Fibroblast of lung (primary cell): ENCODE measurements at regions not wholly inside any gene's neighbourhood (a gene's known extent, or its start where the extent isn't known, plus 50 kb on each side); places are given as distances from the start of the nearest gene placed in this dataset.
"Not testable (repeated sequence)": the region's sequence is repeated elsewhere in the genome, so short reads cannot be mapped to it uniquely, and the experiment has no call there.

Source experiments
- DNase-seq, 2 donors: peaks; one replicate each; pipeline versions ENCODE4 v3.0.0 to v3.0.0-alpha.2; 2010; ENCODE audit warnings: low read depth in 2 of 2
- H2AFZ ChIP-seq: 2 replicates; pipeline ENCODE4 v1.5.1; 2012; ENCODE audit warnings: low read length, control low read depth, inconsistent platforms
- H3K27ac ChIP-seq: 2 replicates; pipeline ENCODE4 v1.5.1; 2011; ENCODE audit warnings: low read length, control low read depth; ENCODE audit not compliant: insufficient read depth
- H3K27me3 ChIP-seq: 2 replicates; pipeline ENCODE4 v1.5.1; 2011; ENCODE audit warnings: mild to moderate bottlenecking, low read length; ENCODE audit not compliant: control insufficient read depth, insufficient read depth
- H3K36me3 ChIP-seq: 2 replicates; pipeline ENCODE4 v1.5.1; 2011; ENCODE audit warnings: low read length; ENCODE audit not compliant: control insufficient read depth, insufficient read depth
- H3K4me1 ChIP-seq: 2 replicates; pipeline ENCODE4 v1.5.1; 2011; ENCODE audit warnings: low read length; ENCODE audit not compliant: control insufficient read depth, insufficient read depth; ENCODE audit errors: extremely low read depth
- H3K4me2 ChIP-seq: 2 replicates; pipeline ENCODE4 v1.5.1; 2011; ENCODE audit warnings: low read length, control low read depth; ENCODE audit not compliant: insufficient read depth; ENCODE audit errors: extremely low read depth
- H3K4me3 ChIP-seq, 4 experiments: fragments of 200-600 bp in 1 of 4; sonication (generic) in 1 of 4; replicated peaks in 1 of 4; 2 replicates each; pipeline ENCODE4 v1.5.1; 2011 to 2016; ENCODE audit warnings: low read length in 4 of 4, low read depth in 3 of 4, mild to moderate bottlenecking in 3 of 4, control low read depth in 2 of 4, inconsistent platforms in 1 of 4, mixed read lengths in 1 of 4; ENCODE audit not compliant: insufficient read depth in 1 of 4; ENCODE audit errors: control extremely low read depth in 1 of 4
- H3K79me2 ChIP-seq: 2 replicates; pipeline ENCODE4 v1.5.1; 2012; ENCODE audit warnings: mild to moderate bottlenecking, low read length, inconsistent platforms; ENCODE audit not compliant: control insufficient read depth, insufficient read depth
- H3K9ac ChIP-seq: 2 replicates; pipeline ENCODE4 v1.5.1; 2011; ENCODE audit warnings: mild to moderate bottlenecking, low read length, control low read depth; ENCODE audit not compliant: insufficient read depth
- H3K9me3 ChIP-seq: 2 replicates; pipeline ENCODE4 v1.5.1; 2012; ENCODE audit warnings: low read depth, low read length; ENCODE audit not compliant: control insufficient read depth, insufficient read depth
- H4K20me1 ChIP-seq: 2 replicates; pipeline ENCODE4 v1.5.1; 2011; ENCODE audit warnings: low read length; ENCODE audit not compliant: control insufficient read depth, insufficient read depth; ENCODE audit errors: extremely low read depth

DNA sequence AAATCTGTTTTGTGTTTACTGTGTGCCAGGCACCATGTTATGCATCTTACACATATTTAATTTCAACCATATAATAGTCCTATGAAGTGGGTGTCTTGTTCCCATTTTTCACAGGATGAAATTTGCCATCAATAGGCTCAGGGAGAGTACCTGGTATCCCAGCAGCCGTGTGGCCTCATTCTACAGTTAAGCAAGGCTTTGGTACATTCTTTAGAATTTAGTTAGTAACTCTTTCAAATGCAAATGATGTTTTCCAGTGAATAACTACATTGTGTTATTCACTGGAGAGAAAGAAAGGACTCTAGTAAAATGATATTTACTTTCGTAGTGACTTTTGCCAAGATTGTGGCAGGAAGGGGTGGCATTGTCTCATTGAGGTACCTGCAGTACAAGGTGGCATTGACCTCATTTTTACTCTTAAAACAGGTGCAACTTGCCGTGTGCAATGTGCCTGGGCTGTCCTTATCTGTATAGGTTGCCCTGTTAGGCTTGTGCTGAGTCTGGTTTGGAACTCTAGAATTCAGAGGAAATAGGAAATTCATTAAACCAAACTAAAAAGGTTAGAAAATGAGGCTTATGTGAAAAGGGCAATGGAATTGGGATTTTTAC is 117.4 kb upstream of the NBPF8 start:
- not testable (repeated sequence) for H3K79me2 ChIP-seq, H2AFZ ChIP-seq, H3K4me2 ChIP-seq, H3K27ac ChIP-seq, H3K9me3 ChIP-seq, H4K20me1 ChIP-seq, H3K4me3 ChIP-seq, H3K36me3 ChIP-seq, DNase-seq, H3K27me3 ChIP-seq, H3K4me1 ChIP-seq, H3K9ac ChIP-seq

GRCh38 chr1:120290105-120290504 is 113.8 kb upstream of the SEC22B start:
- not testable (repeated sequence) for H3K4me1 ChIP-seq, H3K27me3 ChIP-seq, H3K9me3 ChIP-seq, H2AFZ ChIP-seq, H3K9ac ChIP-seq, H3K79me2 ChIP-seq, H3K4me2 ChIP-seq, H3K27ac ChIP-seq, H3K36me3 ChIP-seq, H3K4me3 ChIP-seq, DNase-seq, H4K20me1 ChIP-seq

GRCh38 chr1:120289601-120290074 is 113.3 kb upstream of the SEC22B start:
- H3K4me3 ChIP-seq, H3K4me2 ChIP-seq, H3K36me3 ChIP-seq, H3K27me3 ChIP-seq, H3K9me3 ChIP-seq, H2AFZ ChIP-seq, H3K79me2 ChIP-seq, DNase-seq, H3K9ac ChIP-seq, H3K27ac ChIP-seq, H4K20me1 ChIP-seq, H3K4me1 ChIP-seq: not testable (repeated sequence)

DNA sequence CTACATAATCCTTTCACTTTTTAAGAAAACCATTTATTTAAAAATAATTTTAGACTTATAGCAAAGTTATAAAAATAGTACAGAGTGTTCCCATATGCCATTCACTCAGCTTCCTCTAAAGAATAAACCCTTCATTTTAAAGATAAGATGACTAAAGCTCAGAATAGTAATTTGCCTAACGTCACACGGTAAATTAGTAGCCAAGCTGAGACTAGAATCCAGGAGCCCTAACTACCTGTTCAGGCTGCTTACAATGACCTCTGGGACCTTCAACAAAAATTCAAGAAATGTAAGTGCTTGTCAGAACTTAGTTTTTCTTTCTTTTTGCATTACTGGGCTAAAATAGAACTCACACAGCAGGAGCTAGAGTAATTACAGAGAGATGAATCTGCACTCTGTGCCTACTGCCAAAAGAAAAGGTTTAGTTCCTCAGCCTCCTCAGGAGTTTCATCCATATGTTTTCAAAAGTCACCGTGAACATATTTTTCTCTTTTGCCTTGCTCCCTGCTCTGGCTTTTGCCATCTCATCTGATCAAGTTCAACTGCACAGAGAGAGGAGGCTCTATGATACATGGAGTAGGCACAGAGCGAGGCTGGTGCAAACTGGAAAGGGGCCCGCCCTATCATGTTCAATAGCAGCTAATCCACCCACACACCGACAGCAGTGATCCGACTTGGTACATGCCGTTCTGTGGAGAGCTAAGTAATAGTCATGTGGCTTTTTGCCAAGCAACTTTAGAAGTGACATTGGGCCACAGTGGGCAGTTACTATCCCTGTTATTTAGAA is 112.7 kb upstream of the SEC22B start:
- not testable (repeated sequence) for H3K79me2 ChIP-seq, H3K27me3 ChIP-seq, H3K4me1 ChIP-seq, H4K20me1 ChIP-seq, H3K4me2 ChIP-seq, H3K36me3 ChIP-seq, H2AFZ ChIP-seq, H3K9me3 ChIP-seq, H3K9ac ChIP-seq, H3K27ac ChIP-seq, H3K4me3 ChIP-seq, DNase-seq

GRCh38 chr1:120288167-120288566 is 111.8 kb upstream of the SEC22B start:
- H3K9ac ChIP-seq, H2AFZ ChIP-seq, H3K4me3 ChIP-seq, DNase-seq, H3K27ac ChIP-seq, H3K36me3 ChIP-seq, H3K9me3 ChIP-seq, H3K4me2 ChIP-seq, H3K4me1 ChIP-seq, H3K27me3 ChIP-seq, H3K79me2 ChIP-seq, H4K20me1 ChIP-seq: not testable (repeated sequence)

GRCh38 chr1:120282744-120283464 is 106.6 kb upstream of the SEC22B start:
- H3K79me2 ChIP-seq, H3K27me3 ChIP-seq, H3K9ac ChIP-seq, H2AFZ ChIP-seq, H3K36me3 ChIP-seq, H3K4me3 ChIP-seq, H4K20me1 ChIP-seq, H3K9me3 ChIP-seq, DNase-seq, H3K4me1 ChIP-seq, H3K27ac ChIP-seq, H3K4me2 ChIP-seq: not testable (repeated sequence)
